ENCODE measurements at regions not wholly inside any gene's neighbourhood (a gene's known extent, or its start where the extent isn't known, plus 50 kb on each side); places are given as distances from the start of the nearest gene placed in this dataset.

DNA sequence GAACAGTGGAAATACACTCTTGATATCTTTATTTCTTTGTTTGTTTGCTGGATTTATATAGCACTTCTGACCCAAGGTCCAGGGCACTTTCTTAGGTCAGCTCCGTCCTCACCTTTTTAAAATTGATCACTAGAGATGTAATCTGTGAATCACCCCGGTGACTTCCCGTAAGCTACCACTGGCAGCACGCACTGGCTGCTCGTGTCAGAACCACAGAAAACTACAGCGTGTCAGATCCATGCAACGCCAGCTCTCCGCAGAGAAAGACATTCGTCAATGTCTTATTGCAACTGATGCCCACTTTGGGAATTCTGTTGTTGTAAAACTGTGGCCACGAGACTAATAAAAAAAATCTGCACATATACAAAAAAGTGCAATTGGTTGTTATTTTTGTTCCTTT, 779.4 kb upstream of the ZEB2 start:
- no peak overlapping the region for H3K27ac ChIP-seq (ENCODE audit: low read depth, low read length)
- no peaks in the 10 kb centered on the region for H3K36me3 ChIP-seq (ENCODE audit: control insufficient read depth in 3 of 3, insufficient read depth in 3 of 3, low read length in 3 of 3)
- H3K9me3 ChIP-seq (ENCODE audit: control insufficient read depth in 3 of 3, low read length in 3 of 3) = no peaks in the 10 kb centered on the region
- H3K27me3 ChIP-seq (ENCODE audit: control insufficient read depth in 3 of 3, insufficient read depth in 3 of 3, low read length in 3 of 3) = no peaks in the 10 kb centered on the region
- no peak overlapping the region for H3K9ac ChIP-seq (ENCODE audit: low read depth in 1 of 3, low read length in 3 of 3)
- no peaks in the 10 kb centered on the region for H3K4me1 ChIP-seq (ENCODE audit: control insufficient read depth in 3 of 3, insufficient read depth in 3 of 3, low read length in 3 of 3)
- H3K4me3 ChIP-seq (ENCODE audit: low read length in 3 of 3) = no peak overlapping the region

- no peak overlapping the region for H3K4me3 ChIP-seq (ENCODE audit: low read length in 3 of 3)
Observed at GRCh38 chr2:145292166-145292565, 772.2 kb upstream of the ZEB2 start.

DNA sequence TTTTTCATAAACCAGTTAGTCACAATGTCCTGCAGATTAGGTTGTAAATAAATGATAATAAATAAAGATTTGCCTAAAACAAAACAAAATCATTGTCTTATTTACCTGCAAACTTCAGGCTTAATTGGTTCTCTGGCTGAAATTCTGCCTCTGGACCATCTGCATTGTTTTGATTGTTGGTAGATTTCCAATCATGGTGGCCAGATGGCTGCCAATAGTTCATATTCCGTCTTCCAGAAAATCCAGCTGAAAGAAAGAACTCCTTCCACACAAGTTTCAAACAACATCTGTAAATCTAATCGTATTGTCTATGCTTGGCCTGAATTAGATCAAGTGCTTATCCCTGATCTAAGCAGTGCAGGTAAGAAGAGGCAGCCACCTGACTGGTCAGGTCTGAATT, 771.1 kb upstream of the ZEB2 start:
- Histone ChIP-seq H3K36me3 (ENCODE audit: control insufficient read depth in 3 of 3, insufficient read depth in 3 of 3, low read length in 3 of 3) (no peaks in the 10 kb centered on the region), H3K27ac (ENCODE audit: low read depth, low read length) (no peak overlapping the region), H3K4me1 (ENCODE audit: control insufficient read depth in 3 of 3, insufficient read depth in 3 of 3, low read length in 3 of 3) (no peaks in the 10 kb centered on the region), H3K9ac (ENCODE audit: low read depth in 1 of 3, low read length in 3 of 3) (no peak overlapping the region), H3K4me3 (ENCODE audit: low read length in 3 of 3) (no peak overlapping the region), H3K9me3 (ENCODE audit: control insufficient read depth in 3 of 3, low read length in 3 of 3) (no peaks in the 10 kb centered on the region), H3K27me3 (ENCODE audit: control insufficient read depth in 3 of 3, insufficient read depth in 3 of 3, low read length in 3 of 3) (no peaks in the 10 kb centered on the region)

More at GRCh38 chr2:145292166-145292565, 772.2 kb upstream of the ZEB2 start:
- H3K36me3 ChIP-seq (ENCODE audit: control insufficient read depth in 3 of 3, insufficient read depth in 3 of 3, low read length in 3 of 3) = no peaks in the 10 kb centered on the region
- H3K27me3 ChIP-seq (ENCODE audit: control insufficient read depth in 3 of 3, insufficient read depth in 3 of 3, low read length in 3 of 3) = no peaks in the 10 kb centered on the region
- H3K9me3 ChIP-seq (ENCODE audit: control insufficient read depth in 3 of 3, low read length in 3 of 3) = no peaks in the 10 kb centered on the region
- no peak overlapping the region for H3K9ac ChIP-seq (ENCODE audit: low read depth in 1 of 3, low read length in 3 of 3)
- H3K4me1 ChIP-seq (ENCODE audit: control insufficient read depth in 3 of 3, insufficient read depth in 3 of 3, low read length in 3 of 3) = no peaks in the 10 kb centered on the region
- no peak overlapping the region for H3K27ac ChIP-seq (ENCODE audit: low read depth, low read length)

- H3K27ac ChIP-seq (ENCODE audit: low read depth, low read length) = no peak overlapping the region
- H3K36me3 ChIP-seq (ENCODE audit: control insufficient read depth in 3 of 3, insufficient read depth in 3 of 3, low read length in 3 of 3) = no peaks in the 10 kb centered on the region
- H3K4me1 ChIP-seq (ENCODE audit: control insufficient read depth in 3 of 3, insufficient read depth in 3 of 3, low read length in 3 of 3) = no peaks in the 10 kb centered on the region
- H3K9me3 ChIP-seq (ENCODE audit: control insufficient read depth in 3 of 3, low read length in 3 of 3) = no peaks in the 10 kb centered on the region
- H3K4me3 ChIP-seq (ENCODE audit: low read length in 3 of 3) = no peak overlapping the region
- no peak overlapping the region for H3K9ac ChIP-seq (ENCODE audit: low read depth in 1 of 3, low read length in 3 of 3)
- no peaks in the 10 kb centered on the region for H3K27me3 ChIP-seq (ENCODE audit: control insufficient read depth in 3 of 3, insufficient read depth in 3 of 3, low read length in 3 of 3)
Observed at GRCh38 chr2:145289946-145290345, 770.0 kb upstream of the ZEB2 start.

DNA sequence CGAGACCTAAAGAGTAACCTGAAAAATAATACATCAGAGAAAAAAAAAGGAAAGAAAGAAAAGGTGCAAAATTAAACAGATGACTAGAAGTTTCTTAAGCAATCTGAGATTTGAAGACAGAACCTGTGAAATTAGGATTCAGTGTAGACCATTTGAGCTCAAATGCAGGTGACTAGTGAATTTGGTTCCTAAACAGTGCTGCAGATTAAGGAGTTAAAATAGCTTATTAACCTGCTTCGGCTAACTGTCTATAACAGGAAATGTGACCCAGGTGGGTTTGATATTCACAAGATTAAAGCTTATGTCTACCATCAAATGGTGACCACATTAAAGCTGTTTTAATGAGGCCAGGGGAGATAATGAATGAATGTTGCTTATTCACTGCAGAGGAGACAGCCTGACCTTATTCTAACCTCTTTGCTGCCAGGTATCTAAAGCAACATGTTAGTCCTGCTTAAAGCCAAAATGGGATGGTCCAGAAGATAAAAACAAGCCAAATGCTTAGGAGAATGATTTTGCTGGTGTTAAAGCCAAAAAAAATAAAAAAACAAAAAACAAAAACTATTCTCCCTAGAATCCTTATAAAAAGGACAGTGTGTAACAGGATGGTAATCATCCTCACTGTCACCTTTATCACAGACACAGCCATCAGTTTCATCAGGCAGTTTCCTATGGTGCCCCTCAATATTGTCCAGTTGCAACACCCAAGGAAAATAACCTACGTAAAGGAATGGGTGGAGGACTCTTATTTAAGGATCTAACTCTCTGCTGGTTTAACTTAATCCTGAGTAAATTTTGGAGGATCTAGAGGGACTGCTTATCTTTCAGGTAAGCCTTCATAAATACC, 769.0 kb upstream of the ZEB2 start:
- Histone ChIP-seq H3K4me3 (ENCODE audit: low read length in 3 of 3) (no peak overlapping the region), H3K4me1 (ENCODE audit: control insufficient read depth in 3 of 3, insufficient read depth in 3 of 3, low read length in 3 of 3) (no peaks in the 10 kb centered on the region), H3K9me3 (ENCODE audit: control insufficient read depth in 3 of 3, low read length in 3 of 3) (no peaks in the 10 kb centered on the region), H3K27me3 (ENCODE audit: control insufficient read depth in 3 of 3, insufficient read depth in 3 of 3, low read length in 3 of 3) (no peaks in the 10 kb centered on the region), H3K36me3 (ENCODE audit: control insufficient read depth in 3 of 3, insufficient read depth in 3 of 3, low read length in 3 of 3) (no peaks in the 10 kb centered on the region), H3K27ac (ENCODE audit: low read depth, low read length) (no peak overlapping the region), H3K9ac (ENCODE audit: low read depth in 1 of 3, low read length in 3 of 3) (no peak overlapping the region)

DNA sequence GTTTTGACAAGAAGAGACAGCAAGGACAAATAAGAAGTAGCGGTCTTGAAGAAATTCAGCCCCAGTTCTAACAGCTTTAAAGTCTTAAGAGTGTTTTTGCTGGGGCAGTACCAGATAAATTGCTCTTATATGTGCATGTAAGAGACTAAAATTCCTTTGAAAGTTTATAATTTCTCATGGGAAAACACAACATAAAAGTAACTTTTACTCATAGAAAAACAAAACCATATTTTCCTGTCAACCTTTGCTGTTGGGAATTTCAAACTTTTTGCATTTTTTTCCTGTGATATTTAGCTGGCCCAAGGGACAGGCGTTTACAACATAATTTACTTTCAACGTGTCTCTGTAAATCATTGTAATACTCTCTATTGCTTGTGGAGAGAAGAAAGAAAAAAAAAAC, 767.8 kb upstream of the ZEB2 start:
- no peaks in the 10 kb centered on the region for H3K4me1 ChIP-seq (ENCODE audit: control insufficient read depth in 3 of 3, insufficient read depth in 3 of 3, low read length in 3 of 3)
- no peaks in the 10 kb centered on the region for H3K9me3 ChIP-seq (ENCODE audit: control insufficient read depth in 3 of 3, low read length in 3 of 3)
- no peaks in the 10 kb centered on the region for H3K27me3 ChIP-seq (ENCODE audit: control insufficient read depth in 3 of 3, insufficient read depth in 3 of 3, low read length in 3 of 3)
- H3K36me3 ChIP-seq (ENCODE audit: control insufficient read depth in 3 of 3, insufficient read depth in 3 of 3, low read length in 3 of 3) = no peaks in the 10 kb centered on the region
- no peak overlapping the region for H3K27ac ChIP-seq (ENCODE audit: low read depth, low read length)
- no peak overlapping the region for H3K4me3 ChIP-seq (ENCODE audit: low read length in 3 of 3)
- no peak overlapping the region for H3K9ac ChIP-seq (ENCODE audit: low read depth in 1 of 3, low read length in 3 of 3)

- H3K4me3 ChIP-seq (ENCODE audit: low read length in 3 of 3) = peak overlapping the region in 1 of 3 donors; percentile 1
- no peaks in the 10 kb centered on the region for H3K4me1 ChIP-seq (ENCODE audit: control insufficient read depth in 3 of 3, insufficient read depth in 3 of 3, low read length in 3 of 3)
Observed at GRCh38 chr2:145286716-145287275, 766.9 kb upstream of the ZEB2 start.

DNA sequence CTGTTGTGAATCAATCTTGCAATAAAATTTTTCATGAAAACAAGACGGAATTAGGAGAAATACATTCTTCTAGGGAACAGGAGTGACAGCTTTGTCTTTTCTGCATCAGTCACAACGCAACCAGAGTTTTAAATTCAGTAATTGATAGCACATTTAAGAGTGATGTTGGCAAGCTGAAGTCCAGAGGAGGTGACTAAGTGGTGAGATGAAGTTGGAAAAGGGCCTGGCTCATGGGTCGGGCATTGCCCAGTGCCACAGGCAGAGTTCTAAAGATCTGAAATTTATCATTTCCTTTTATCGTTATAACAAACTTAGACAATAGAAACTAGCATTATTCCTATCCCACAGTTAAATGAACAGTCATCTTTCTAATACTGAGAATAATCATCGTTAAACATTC, 764.6 kb upstream of the ZEB2 start:
- H3K4me3 ChIP-seq (ENCODE audit: low read length in 3 of 3) = no peak overlapping the region
- no peaks in the 10 kb centered on the region for H3K4me1 ChIP-seq (ENCODE audit: control insufficient read depth in 3 of 3, insufficient read depth in 3 of 3, low read length in 3 of 3)
- H3K27ac ChIP-seq (ENCODE audit: low read depth, low read length) = no peak overlapping the region
- H3K9ac ChIP-seq (ENCODE audit: low read depth in 1 of 3, low read length in 3 of 3) = no peak overlapping the region
- no peaks in the 10 kb centered on the region for H3K27me3 ChIP-seq (ENCODE audit: control insufficient read depth in 3 of 3, insufficient read depth in 3 of 3, low read length in 3 of 3)
- no peaks in the 10 kb centered on the region for H3K36me3 ChIP-seq (ENCODE audit: control insufficient read depth in 3 of 3, insufficient read depth in 3 of 3, low read length in 3 of 3)
- H3K9me3 ChIP-seq (ENCODE audit: control insufficient read depth in 3 of 3, low read length in 3 of 3) = no peaks in the 10 kb centered on the region

More at GRCh38 chr2:145286716-145287275, 766.9 kb upstream of the ZEB2 start:
- Histone ChIP-seq H3K27me3 (ENCODE audit: control insufficient read depth in 3 of 3, insufficient read depth in 3 of 3, low read length in 3 of 3) (no peaks in the 10 kb centered on the region), H3K9ac (ENCODE audit: low read depth in 1 of 3, low read length in 3 of 3) (no peak overlapping the region), H3K9me3 (ENCODE audit: control insufficient read depth in 3 of 3, low read length in 3 of 3) (no peaks in the 10 kb centered on the region), H3K36me3 (ENCODE audit: control insufficient read depth in 3 of 3, insufficient read depth in 3 of 3, low read length in 3 of 3) (no peaks in the 10 kb centered on the region), H3K27ac (ENCODE audit: low read depth, low read length) (no peak overlapping the region)

DNA sequence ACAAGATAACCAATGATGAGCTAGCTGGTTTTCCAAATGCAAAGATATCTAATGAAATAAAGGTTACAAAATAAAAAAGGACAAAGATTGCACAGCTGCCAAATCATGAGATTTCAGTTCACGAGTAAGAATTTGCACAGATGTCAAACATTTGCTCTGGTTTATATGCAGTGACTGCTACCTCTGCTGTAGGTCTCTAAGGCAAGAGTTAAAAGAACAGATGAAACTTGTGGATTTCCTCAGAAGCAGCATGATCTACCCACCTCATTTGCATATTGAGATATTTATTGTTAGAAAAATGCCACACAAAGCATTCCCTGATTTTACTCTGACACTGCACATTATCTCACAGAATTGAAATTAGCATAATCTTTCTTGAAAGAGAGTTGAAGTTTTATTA, 763.2 kb upstream of the ZEB2 start:
- Histone ChIP-seq H3K27ac (ENCODE audit: low read depth, low read length) (no peak overlapping the region), H3K9ac (ENCODE audit: low read depth in 1 of 3, low read length in 3 of 3) (no peak overlapping the region), H3K4me3 (ENCODE audit: low read length in 3 of 3) (no peak overlapping the region), H3K4me1 (ENCODE audit: control insufficient read depth in 3 of 3, insufficient read depth in 3 of 3, low read length in 3 of 3) (no peaks in the 10 kb centered on the region), H3K9me3 (ENCODE audit: control insufficient read depth in 3 of 3, low read length in 3 of 3) (no peaks in the 10 kb centered on the region), H3K36me3 (ENCODE audit: control insufficient read depth in 3 of 3, insufficient read depth in 3 of 3, low read length in 3 of 3) (no peaks in the 10 kb centered on the region), H3K27me3 (ENCODE audit: control insufficient read depth in 3 of 3, insufficient read depth in 3 of 3, low read length in 3 of 3) (no peaks in the 10 kb centered on the region)

GRCh38 chr2:145277922-145278321, 758.0 kb upstream of the ZEB2 start:
- Histone ChIP-seq H3K9me3 (ENCODE audit: control insufficient read depth in 3 of 3, low read length in 3 of 3) (peaks cover 0 to 3% (median 0%) of the 10 kb centered on the region in 3 donors), H3K27me3 (ENCODE audit: control insufficient read depth in 3 of 3, insufficient read depth in 3 of 3, low read length in 3 of 3) (no peaks in the 10 kb centered on the region), H3K4me3 (ENCODE audit: low read length in 3 of 3) (no peak overlapping the region), H3K27ac (ENCODE audit: low read depth, low read length) (no peak overlapping the region), H3K36me3 (ENCODE audit: control insufficient read depth in 3 of 3, insufficient read depth in 3 of 3, low read length in 3 of 3) (no peaks in the 10 kb centered on the region), H3K9ac (ENCODE audit: low read depth in 1 of 3, low read length in 3 of 3) (no peak overlapping the region), H3K4me1 (ENCODE audit: control insufficient read depth in 3 of 3, insufficient read depth in 3 of 3, low read length in 3 of 3) (no peaks in the 10 kb centered on the region)

Data from skeletal muscle tissue (tissue), 3 donors.